Tibial artery (tissue), 4 donors: ENCODE measurements at regions not wholly inside any gene's neighbourhood (a gene's known extent, or its start where the extent isn't known, plus 50 kb on each side); places are given as distances from the start of the nearest gene placed in this dataset.
A peak's percentile ranks its signal among the peaks of the same experiment; 100 is the strongest.

Source experiments
- DNase-seq, 2 donors: peaks; one replicate each; pipeline ENCODE4 v3.0.0-alpha.2; 2019
- H3K27ac ChIP-seq, 2 donors: fragments of 200-600 bp; sonication (generic) in 1 of 2; 1 replicate in 1 of 2; 2 replicates in 1 of 2; pipeline ENCODE4 v1.5.1; 2018 to 2019; ENCODE audit warnings: mild to moderate bottlenecking in 1 of 2
- H3K27me3 ChIP-seq, 2 donors: fragments of 200-600 bp; sonication (generic) in 1 of 2; one replicate each; pipeline versions ENCODE4 v1.5.1 to v1.6.0; 2016 to 2019
- H3K36me3 ChIP-seq, 3 donors: fragments of 200-600 bp; sonication (generic) in 2 of 3; one replicate each; pipeline ENCODE4 v1.5.1; 2016 to 2019; ENCODE audit warnings: mild to moderate bottlenecking in 2 of 3
- H3K4me1 ChIP-seq, 4 donors: fragments of 200-600 bp; sonication (generic) in 2 of 4; 1 replicate in 3 of 4; 2 replicates in 1 of 4; pipeline ENCODE4 v1.5.1; 2016 to 2019
- H3K4me3 ChIP-seq, 2 donors: fragments of 200-600 bp; sonication (generic) in 1 of 2; 1 replicate in 1 of 2; 2 replicates in 1 of 2; pipeline ENCODE4 v1.5.1; 2018 to 2019; ENCODE audit warnings: mild to moderate bottlenecking in 2 of 2
- H3K9me3 ChIP-seq, 3 donors: fragments of 200-600 bp; sonication (generic) in 1 of 3; one replicate each; pipeline ENCODE4 v1.5.1; 2016 to 2019
- CTCF ChIP-seq, 2 experiments: fragments of 200-600 bp in 1 of 2; fragments of 450-650 bp in 1 of 2; IDR thresholded peaks; one replicate each; pipeline ENCODE4 v1.5.1; 2017 to 2019; ENCODE audit warnings: antibody characterized with exemption in 2 of 2, mild to moderate bottlenecking in 1 of 2, moderate library complexity in 1 of 2
- intact Hi-C: fragments of 100-400 bp; cut with DNase I; formaldehyde crosslinking; loops from one replicate; pipeline ENCODE4 v1.15.0; 2023; ENCODE audit warnings: low total_unique reads

GRCh38 chr17:77534137-77534536, 393.4 kb downstream of the SEC14L1 start:
- Histone ChIP-seq H3K27me3 (peaks cover 0 to 6% of the 10 kb centered on the region in 2 donors), H3K9me3 (no peaks in the 10 kb centered on the region), H3K36me3 (no peaks in the 10 kb centered on the region), H3K4me3 (no peak overlapping the region), H3K27ac (no peak overlapping the region), H3K4me1 (peaks cover 0 to under 1% (median 0%) of the 10 kb centered on the region in 4 donors)
- DNase-seq: peak in 1 of 2 donors; percentile 12
- intact Hi-C loops: no loop called here
- no peak for TF ChIP-seq CTCF (IDR thresholded peaks at IDR 0.05)

- peak in 1 of 2 donors; percentile 58 for DNase-seq
- no peak for TF ChIP-seq CTCF (IDR thresholded peaks at IDR 0.05)
- H3K9me3 ChIP-seq: no peaks in the 10 kb centered on the region
- intact Hi-C loops: no loop called here
- H3K4me3 ChIP-seq: no peak overlapping the region
- no peaks in the 10 kb centered on the region for H3K36me3 ChIP-seq
- peaks cover 0 to 5% of the 10 kb centered on the region in 2 donors for H3K27me3 ChIP-seq
- no peak overlapping the region for H3K27ac ChIP-seq
- no peaks in the 10 kb centered on the region for H3K4me1 ChIP-seq
These were observed 394.7 kb downstream of the SEC14L1 start for GRCh38 chr17:77535435-77535834.

GRCh38 chr17:77535892-77536291, 395.1 kb downstream of the SEC14L1 start:
- Histone ChIP-seq H3K27me3 (peaks cover 0 to 10% of the 10 kb centered on the region in 2 donors), H3K9me3 (no peaks in the 10 kb centered on the region), H3K36me3 (no peaks in the 10 kb centered on the region), H3K27ac (no peak overlapping the region), H3K4me3 (no peak overlapping the region), H3K4me1 (no peaks in the 10 kb centered on the region)
- DNase-seq: peak in 1 of 2 donors; percentile 17
- no peak for TF ChIP-seq CTCF (IDR thresholded peaks at IDR 0.05)
- intact Hi-C loops: no loop called here

- no peak for TF ChIP-seq CTCF (IDR thresholded peaks at IDR 0.05)
- peaks cover 0 to 6% (median 3%) of the 10 kb centered on the region in 4 donors for H3K4me1 ChIP-seq
- peaks cover 0 to 12% of the 10 kb centered on the region in 2 donors for H3K27me3 ChIP-seq
- H3K36me3 ChIP-seq: no peaks in the 10 kb centered on the region
- no peak for DNase-seq
- no peak overlapping the region for H3K27ac ChIP-seq
- no peaks in the 10 kb centered on the region for H3K9me3 ChIP-seq
- no peak overlapping the region for H3K4me3 ChIP-seq
- intact Hi-C loops: no loop called here
These were observed 396.8 kb downstream of the SEC14L1 start for GRCh38 chr17:77537566-77537965.

- peaks cover 0 to 10% of the 10 kb centered on the region in 2 donors for H3K27me3 ChIP-seq
These were observed 399.8 kb downstream of the SEC14L1 start for GRCh38 chr17:77540531-77540930.

More at GRCh38 chr17:77540531-77540930, 399.8 kb downstream of the SEC14L1 start:
- intact Hi-C loops: loop anchor here (5.0 kb wide), 1 partner anchor 192 kb away; no protein-coding TSS in a partner anchor
- no peak for DNase-seq
- Histone ChIP-seq H3K36me3 (no peaks in the 10 kb centered on the region), H3K27ac (no peak overlapping the region), H3K4me1 (peaks cover 0 to 11% (median 8%) of the 10 kb centered on the region in 4 donors), H3K9me3 (no peaks in the 10 kb centered on the region), H3K4me3 (no peak overlapping the region)
- no peak for TF ChIP-seq CTCF (IDR thresholded peaks at IDR 0.05)
